ENCODE measurements at regions not wholly inside any gene's neighbourhood (a gene's known extent, or its start where the extent isn't known, plus 50 kb on each side); places are given as distances from the start of the nearest gene placed in this dataset.

- CTCF ChIA-PET: interaction anchor here (0.6 to 0.7 kb wide), 2 partner anchors 12 to 23 kb away, joined by 3 to 4 read pairs; no protein-coding TSS in a partner anchor
- peak overlapping the region; percentile 92 for H3K4ac ChIP-seq (ENCODE audit: low read depth, low read length)
- peak overlapping the region; percentile 45; the same call in 2 of the 3 replicates for H2BK15ac ChIP-seq (ENCODE audit: low read depth, low read length)
- H2BK20ac ChIP-seq (ENCODE audit: low read depth, low read length): peak overlapping the region; percentile 96
- in situ Hi-C loops (cut with MboI; ENCODE audit: low sequenced_read_pairs): no loop called here
- BruUV-seq (replicated peaks): no TSS peak
- 10% methylated on average over 2 of the region's 10 CpGs; no CpG with 5 or more reads in 1 of the 2 experiments for WGBS, 2 experiments (ENCODE audit: extremely low coverage in 2 of 2, insufficient read length in 1 of 2)
- peak overlapping the region; percentile 86 for H2AFZ ChIP-seq (replicated peaks; ENCODE audit: low read length, poor library complexity)
- peak overlapping the region; percentile 78 for H3K14ac ChIP-seq (replicated peaks; ENCODE audit: low read depth, low read length)
- no peaks in the 10 kb centered on the region for H4K20me1 ChIP-seq (ENCODE audit: insufficient read depth, low read length)
- H3K4me1 ChIP-seq (ENCODE audit: control insufficient read depth, insufficient read depth, low read length): peaks cover 9% of the 10 kb centered on the region
- H3K4me3 ChIP-seq (ENCODE audit: insufficient read depth, low read depth, low read length): no peak overlapping the region
- no peak overlapping the region for H3K9ac ChIP-seq (ENCODE audit: low read depth, low read length)
- H3K9me3 ChIP-seq (ENCODE audit: control insufficient read depth, insufficient read depth, low read length): no peaks in the 10 kb centered on the region
- intact Hi-C loops (cut with micrococcal nuclease): no loop called here
- no peak overlapping the region for H4K5ac ChIP-seq (ENCODE audit: low read depth, low read length)
- H3K79me1 ChIP-seq (ENCODE audit: low read depth in 1 of 2, low read length in 2 of 2): no peaks in the 10 kb centered on the region
- H4K91ac ChIP-seq (ENCODE audit: insufficient read depth, low read depth, low read length): peak overlapping the region; percentile 56
- peak overlapping the region; percentile 53 to 68; a peak in 3 of 4 replicates for H4K8ac ChIP-seq (ENCODE audit: low read depth in 2 of 2, low read length in 2 of 2)
- no peak overlapping the region for H3K4me2 ChIP-seq (ENCODE audit: low read depth, low read length)
- no peak for TF ChIP-seq MXI1 (IDR thresholded peaks at IDR 0.05; ENCODE audit: borderline replicate concordance, low read depth, low read length)
- TF ChIP-seq CEBPB (IDR thresholded peaks at IDR 0.05; ENCODE audit: low read depth, low read length): peak; percentile 54; the same call in 1 of the 2 replicates
- TF ChIP-seq NFE2L2 (IDR thresholded peaks at IDR 0.05; ENCODE audit: low read depth, low read length): peak; percentile 67
- TF ChIP-seq MAFK (IDR thresholded peaks at IDR 0.05; ENCODE audit: low read depth, low read length): no peak
- no peak overlapping the region for H3K18ac ChIP-seq (ENCODE audit: low read depth, low read length)
- H2BK5ac ChIP-seq (ENCODE audit: low read depth, low read length, poor library complexity, severe bottlenecking): peak overlapping the region; percentile 68
- H3K23ac ChIP-seq (ENCODE audit: low read depth, low read length): no peak overlapping the region
- H3K27ac ChIP-seq (ENCODE audit: insufficient read depth, low read length): peak overlapping the region; percentile 9; the same call in 1 of the 2 replicates
- peak overlapping the region; percentile 93 for H2BK120ac ChIP-seq (ENCODE audit: low read depth, low read length)
- no peaks in the 10 kb centered on the region for H3K27me3 ChIP-seq (ENCODE audit: control insufficient read depth, insufficient read depth, low read length)
- ATAC-seq (ENCODE audit: low read depth): peak; percentile 65
- peak overlapping the region; percentile 16; the same call in 1 of the 2 replicates for H3K56ac ChIP-seq (ENCODE audit: extremely low read depth, insufficient read depth, low read length)
- H2AK5ac ChIP-seq (ENCODE audit: low read depth, low read length): no peak overlapping the region
- peaks cover 10% of the 10 kb centered on the region for H3K9me1 ChIP-seq (ENCODE audit: insufficient read depth, low read length)
- POLR2A ChIA-PET (ENCODE audit: unreplicated experiment): no interaction called here
- DNase-seq: peak; percentile 76
- dilution Hi-C loops (cut with HindIII; ENCODE audit: low sequenced_read_pairs, unreplicated experiment): no loop called here
- H2AK9ac ChIP-seq (replicated peaks; ENCODE audit: low read depth, low read length, poor library complexity): peak overlapping the region; percentile 2
- H3K36me3 ChIP-seq (ENCODE audit: control insufficient read depth, insufficient read depth, low read length): no peaks in the 10 kb centered on the region
Measured at GRCh38 chr10:2980791-2981360, 86.5 kb upstream of the PFKP start.
